ENCODE measurements at regions not wholly inside any gene's neighbourhood (a gene's known extent, or its start where the extent isn't known, plus 50 kb on each side); places are given as distances from the start of the nearest gene placed in this dataset.

DNA sequence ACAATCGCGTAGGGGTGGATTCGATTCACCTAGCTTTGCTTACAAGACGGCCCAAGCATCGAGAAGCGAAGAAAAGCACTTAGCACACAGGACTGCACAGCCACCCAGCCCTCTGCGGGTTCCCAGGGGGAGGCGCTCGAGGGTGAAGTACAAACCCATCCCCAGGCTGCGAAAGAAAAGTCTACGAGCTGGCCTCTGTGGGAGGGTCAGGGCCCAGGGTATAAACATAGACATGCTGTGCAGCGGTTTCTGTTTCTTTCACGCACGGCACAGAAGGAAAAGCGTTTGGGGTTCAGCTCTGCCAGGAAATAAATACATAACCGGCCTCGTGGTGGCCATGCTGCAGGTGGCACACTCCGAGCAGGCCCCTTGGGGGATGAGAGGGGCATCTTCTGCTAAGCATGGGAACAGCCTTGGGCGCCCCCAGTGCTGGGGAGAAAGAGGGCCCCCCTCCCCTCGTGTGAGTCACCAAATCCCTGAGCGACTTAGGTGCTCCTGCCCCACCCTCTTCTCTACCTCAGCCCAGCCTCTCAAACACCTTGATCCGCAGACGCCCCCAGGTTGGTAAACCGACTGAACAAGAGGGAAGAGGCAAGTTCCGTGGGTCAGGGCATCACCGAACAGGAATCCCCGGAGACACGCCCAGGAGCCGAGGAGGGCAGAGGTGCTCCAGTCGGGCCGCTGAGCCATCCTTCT is 91.6 kb upstream of the RIPOR2 start:
- no peak for DNase-seq (ENCODE audit: extremely low read depth, low read depth)
- TF ChIP-seq CTCF (IDR thresholded peaks at IDR 0.05; ENCODE audit: low read depth, low read length), result no peak

DNA sequence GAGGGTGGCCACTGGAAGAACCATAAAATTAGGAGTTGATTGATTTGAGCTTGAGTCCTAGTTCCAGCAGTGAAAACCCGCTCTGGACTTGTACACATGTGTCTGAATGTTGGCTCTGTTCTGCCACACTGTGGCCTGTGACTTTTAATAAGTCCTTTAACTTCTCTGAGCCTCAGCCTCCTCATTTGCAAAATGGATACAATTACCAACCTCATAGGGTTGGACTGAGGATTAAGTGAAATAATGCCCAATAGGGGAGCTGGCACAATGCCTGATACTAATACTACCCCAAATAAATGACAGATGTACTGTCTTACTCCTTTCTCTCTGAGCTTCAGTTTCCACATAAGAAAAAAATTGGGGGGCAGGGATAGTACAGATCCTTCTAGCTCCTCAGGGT is 92.6 kb upstream of the RIPOR2 start:
- no peak for DNase-seq (ENCODE audit: extremely low read depth, low read depth)
- no peak for TF ChIP-seq CTCF (IDR thresholded peaks at IDR 0.05; ENCODE audit: low read depth, low read length)

- no peak for DNase-seq (ENCODE audit: extremely low read depth, low read depth)
- TF ChIP-seq CTCF (IDR thresholded peaks at IDR 0.05; ENCODE audit: low read depth, low read length), result no peak
Measured at GRCh38 chr6:25032934-25033333, 97.2 kb upstream of the RIPOR2 start.

DNA sequence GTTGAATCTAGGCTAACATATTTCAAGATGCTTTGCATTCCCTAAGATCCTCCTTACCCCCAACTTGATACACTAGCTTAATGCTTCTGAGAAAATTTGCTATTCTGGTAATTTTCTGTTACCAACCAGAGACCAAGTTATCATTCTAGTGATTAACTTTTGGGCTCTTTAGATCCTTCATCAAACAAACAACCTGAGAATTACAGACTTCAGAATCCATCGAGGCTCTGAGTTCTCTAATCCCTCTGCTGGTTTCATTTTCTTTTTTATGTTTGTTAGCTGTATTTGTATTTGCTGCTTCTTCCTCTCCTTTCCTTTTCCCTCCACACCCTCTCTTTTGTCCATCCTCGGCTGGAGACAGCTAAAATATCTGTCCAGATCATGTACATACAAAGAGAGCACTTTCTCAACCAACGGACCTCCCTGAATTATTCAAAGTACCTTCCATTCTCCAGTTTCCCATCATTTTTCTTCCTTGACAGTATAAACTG is 98.7 kb upstream of the RIPOR2 start:
- DNase-seq (ENCODE audit: extremely low read depth, low read depth), result no peak

DNA sequence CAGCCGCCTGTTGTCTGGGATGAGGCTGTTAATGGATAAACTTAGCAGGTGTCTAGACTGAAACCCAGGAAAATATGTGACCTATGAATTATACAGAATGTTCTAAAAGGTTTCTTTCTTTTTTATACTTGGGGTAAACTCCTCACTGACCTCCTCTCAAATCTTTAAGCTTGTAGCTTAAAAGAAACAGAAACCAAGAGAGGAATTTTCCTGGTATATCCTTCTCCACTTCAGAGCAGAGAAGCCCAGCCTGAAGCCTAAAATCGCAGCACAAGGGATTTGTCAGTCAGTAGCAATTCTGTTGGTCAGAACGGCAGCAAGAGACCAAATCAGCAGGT is 99.4 kb upstream of the RIPOR2 start:
- TF ChIP-seq CTCF (IDR thresholded peaks at IDR 0.05; ENCODE audit: low read depth, low read length), result no peak
- no peak for DNase-seq (ENCODE audit: extremely low read depth, low read depth)

More for the DNA sequence above, 98.7 kb upstream of the RIPOR2 start:
- TF ChIP-seq CTCF (IDR thresholded peaks at IDR 0.05; ENCODE audit: low read depth, low read length), result no peak

- TF ChIP-seq CTCF (IDR thresholded peaks at IDR 0.05; ENCODE audit: low read depth, low read length), result no peak
- no peak for DNase-seq (ENCODE audit: extremely low read depth, low read depth)
Measured at GRCh38 chr6:25035512-25036435, 100.0 kb upstream of the RIPOR2 start.

- DNase-seq (ENCODE audit: extremely low read depth, low read depth), result no peak
- no peak for TF ChIP-seq CTCF (IDR thresholded peaks at IDR 0.05; ENCODE audit: low read depth, low read length)
Measured at GRCh38 chr6:25036461-25036860, 100.7 kb upstream of the RIPOR2 start.
